ENCODE measurements at regions not wholly inside any gene's neighbourhood (a gene's known extent, or its start where the extent isn't known, plus 50 kb on each side); places are given as distances from the start of the nearest gene placed in this dataset.
A peak's percentile ranks its signal among the peaks of the same experiment; 100 is the strongest.

- Histone ChIP-seq H3K36me3 (ENCODE audit: insufficient read depth, low read length) (no peaks in the 10 kb centered on the region), H3F3A (ENCODE audit: insufficient read depth, low read length, poor library complexity, severe bottlenecking) (no peaks in the 10 kb centered on the region), H3K9ac (ENCODE audit: low read length) (no peak overlapping the region), H3K4me3 (ENCODE audit: low read length) (no peak overlapping the region), H3K9me2 (ENCODE audit: insufficient read depth, low read length) (no peaks in the 10 kb centered on the region), H3K4me2 (ENCODE audit: low read length) (no peak overlapping the region), H3K27me3 (ENCODE audit: insufficient read depth, low read depth, low read length) (no peaks in the 10 kb centered on the region), H3K27ac (ENCODE audit: low read length) (no peak overlapping the region), H4K20me1 (ENCODE audit: insufficient read depth) (no peaks in the 10 kb centered on the region), H3K9me3 (ENCODE audit: low read length) (no peaks in the 10 kb centered on the region), H3K79me2 (replicated peaks; ENCODE audit: insufficient read depth, low read length) (no peaks in the 10 kb centered on the region), H2AFZ (ENCODE audit: low read depth, low read length) (no peak overlapping the region)
- TF ChIP-seq REST (IDR thresholded peaks at IDR 0.05; ENCODE audit: borderline replicate concordance) (no peak), SMC3 (conservative IDR thresholded peaks at IDR 0.05; ENCODE audit: poor library complexity) (no peak), CTCF (IDR thresholded peaks at IDR 0.05; ENCODE audit: poor library complexity, severe bottlenecking) (no peak), TAF1 (IDR thresholded peaks at IDR 0.05; ENCODE audit: low read depth) (no peak)
Observed at GRCh38 chr13:54004026-54004699, 975.5 kb downstream of the OLFM4 start.

- Histone ChIP-seq H3K27me3 (ENCODE audit: insufficient read depth, low read depth, low read length) (no peaks in the 10 kb centered on the region), H2AFZ (ENCODE audit: low read depth, low read length) (no peak overlapping the region), H3K36me3 (ENCODE audit: insufficient read depth, low read length) (no peaks in the 10 kb centered on the region), H3K9me3 (ENCODE audit: low read length) (no peaks in the 10 kb centered on the region), H4K20me1 (ENCODE audit: insufficient read depth) (no peaks in the 10 kb centered on the region), H3K27ac (ENCODE audit: low read length) (peak overlapping the region; percentile 55), H3K9ac (ENCODE audit: low read length) (no peak overlapping the region), H3F3A (ENCODE audit: insufficient read depth, low read length, poor library complexity, severe bottlenecking) (peaks cover 4% of the 10 kb centered on the region), H3K4me3 (ENCODE audit: low read length) (peak overlapping the region; percentile 30), H3K9me2 (ENCODE audit: insufficient read depth, low read length) (no peaks in the 10 kb centered on the region), H3K4me2 (ENCODE audit: low read length) (peak overlapping the region; percentile 23), H3K79me2 (replicated peaks; ENCODE audit: insufficient read depth, low read length) (no peaks in the 10 kb centered on the region)
- peak; percentile 51 for TF ChIP-seq REST (IDR thresholded peaks at IDR 0.05; ENCODE audit: borderline replicate concordance)
- TF ChIP-seq RAD21 (conservative IDR thresholded peaks at IDR 0.05): peak; percentile 34
- TF ChIP-seq EZH2 (IDR thresholded peaks at IDR 0.05; ENCODE audit: borderline replicate concordance, insufficient read depth, low read length, poor library complexity, severe bottlenecking): no peak
- TF ChIP-seq TAF1 (IDR thresholded peaks at IDR 0.05; ENCODE audit: low read depth): no peak
- TF ChIP-seq MXI1 (conservative IDR thresholded peaks at IDR 0.05; ENCODE audit: poor library complexity, severe bottlenecking): no peak
- TF ChIP-seq POLR2AphosphoS5 (IDR thresholded peaks at IDR 0.05): peak; percentile 93
- TF ChIP-seq EP300 (conservative IDR thresholded peaks at IDR 0.05; ENCODE audit: poor library complexity, severe bottlenecking): peak; percentile 99
- TF ChIP-seq CTCF (IDR thresholded peaks at IDR 0.05; ENCODE audit: poor library complexity, severe bottlenecking): no peak
- no peak for TF ChIP-seq SMC3 (conservative IDR thresholded peaks at IDR 0.05; ENCODE audit: poor library complexity)
Observed at GRCh38 chr13:54016542-54016941, 987.9 kb downstream of the OLFM4 start.
